OCI-LY3 (cell line): ENCODE measurements at regions not wholly inside any gene's neighbourhood (a gene's known extent, or its start where the extent isn't known, plus 50 kb on each side); places are given as distances from the start of the nearest gene placed in this dataset.

Source experiments
- EZH2phosphoT487 ChIP-seq: fragments of 200-600 bp; shearing (Covaris generic); IDR thresholded peaks from 2 replicates; pipeline ENCODE4 v1.6.1; 2018; ENCODE audit warnings: antibody characterized with exemption, mixed run types, low read depth
- TF ChIP-seq, protein P1 (sequence below): fragments of 200-600, 300-600 bp; sonication (generic); IDR thresholded peaks from 2 replicates; pipeline ENCODE4 v1.5.1; 2014; ENCODE audit warnings: antibody characterized with exemption, low read length, low read depth

DNA sequence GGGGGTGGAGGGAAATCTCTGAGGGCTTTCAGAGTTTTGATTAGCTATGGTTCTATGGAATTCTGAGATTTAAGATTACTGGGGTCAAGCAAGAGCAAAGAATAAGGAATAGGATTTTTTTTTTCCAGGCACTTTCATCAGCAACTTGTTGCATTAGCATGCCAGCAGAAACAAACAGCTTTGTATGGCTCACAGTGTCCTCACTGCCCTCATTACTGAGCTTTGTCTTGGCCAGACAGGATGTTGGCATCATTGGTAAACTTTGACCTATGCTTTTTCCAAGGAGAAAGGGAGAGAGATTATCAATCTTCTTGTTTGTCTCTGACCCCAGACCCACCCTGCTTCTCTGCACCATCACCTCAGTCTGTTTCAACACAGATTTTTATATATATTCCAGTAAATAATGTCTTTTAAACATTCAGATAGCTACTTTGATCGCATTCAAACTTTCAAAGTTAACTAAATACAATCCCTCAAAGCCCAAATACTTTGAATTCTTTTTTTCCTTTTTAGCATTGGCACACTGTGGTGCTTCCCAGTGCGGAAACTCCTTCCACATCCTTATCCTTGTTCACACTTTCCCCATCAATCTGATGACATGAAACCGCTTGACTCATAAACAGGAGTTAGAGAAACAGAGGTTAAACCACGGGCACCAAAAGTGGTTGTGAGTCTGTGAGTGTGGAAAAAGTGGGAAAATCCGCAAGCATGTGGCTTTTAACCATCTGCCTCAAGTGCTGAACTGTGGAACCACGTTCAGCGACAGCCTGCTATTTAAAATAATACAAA, 282.2 kb upstream of the FAR2 start:
- TF ChIP-seq, protein P1, sequence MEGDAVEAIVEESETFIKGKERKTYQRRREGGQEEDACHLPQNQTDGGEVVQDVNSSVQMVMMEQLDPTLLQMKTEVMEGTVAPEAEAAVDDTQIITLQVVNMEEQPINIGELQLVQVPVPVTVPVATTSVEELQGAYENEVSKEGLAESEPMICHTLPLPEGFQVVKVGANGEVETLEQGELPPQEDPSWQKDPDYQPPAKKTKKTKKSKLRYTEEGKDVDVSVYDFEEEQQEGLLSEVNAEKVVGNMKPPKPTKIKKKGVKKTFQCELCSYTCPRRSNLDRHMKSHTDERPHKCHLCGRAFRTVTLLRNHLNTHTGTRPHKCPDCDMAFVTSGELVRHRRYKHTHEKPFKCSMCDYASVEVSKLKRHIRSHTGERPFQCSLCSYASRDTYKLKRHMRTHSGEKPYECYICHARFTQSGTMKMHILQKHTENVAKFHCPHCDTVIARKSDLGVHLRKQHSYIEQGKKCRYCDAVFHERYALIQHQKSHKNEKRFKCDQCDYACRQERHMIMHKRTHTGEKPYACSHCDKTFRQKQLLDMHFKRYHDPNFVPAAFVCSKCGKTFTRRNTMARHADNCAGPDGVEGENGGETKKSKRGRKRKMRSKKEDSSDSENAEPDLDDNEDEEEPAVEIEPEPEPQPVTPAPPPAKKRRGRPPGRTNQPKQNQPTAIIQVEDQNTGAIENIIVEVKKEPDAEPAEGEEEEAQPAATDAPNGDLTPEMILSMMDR, result no peak
- no peak for TF ChIP-seq EZH2phosphoT487
